ENCODE measurements at regions not wholly inside any gene's neighbourhood (a gene's known extent, or its start where the extent isn't known, plus 50 kb on each side); places are given as distances from the start of the nearest gene placed in this dataset.

DNA sequence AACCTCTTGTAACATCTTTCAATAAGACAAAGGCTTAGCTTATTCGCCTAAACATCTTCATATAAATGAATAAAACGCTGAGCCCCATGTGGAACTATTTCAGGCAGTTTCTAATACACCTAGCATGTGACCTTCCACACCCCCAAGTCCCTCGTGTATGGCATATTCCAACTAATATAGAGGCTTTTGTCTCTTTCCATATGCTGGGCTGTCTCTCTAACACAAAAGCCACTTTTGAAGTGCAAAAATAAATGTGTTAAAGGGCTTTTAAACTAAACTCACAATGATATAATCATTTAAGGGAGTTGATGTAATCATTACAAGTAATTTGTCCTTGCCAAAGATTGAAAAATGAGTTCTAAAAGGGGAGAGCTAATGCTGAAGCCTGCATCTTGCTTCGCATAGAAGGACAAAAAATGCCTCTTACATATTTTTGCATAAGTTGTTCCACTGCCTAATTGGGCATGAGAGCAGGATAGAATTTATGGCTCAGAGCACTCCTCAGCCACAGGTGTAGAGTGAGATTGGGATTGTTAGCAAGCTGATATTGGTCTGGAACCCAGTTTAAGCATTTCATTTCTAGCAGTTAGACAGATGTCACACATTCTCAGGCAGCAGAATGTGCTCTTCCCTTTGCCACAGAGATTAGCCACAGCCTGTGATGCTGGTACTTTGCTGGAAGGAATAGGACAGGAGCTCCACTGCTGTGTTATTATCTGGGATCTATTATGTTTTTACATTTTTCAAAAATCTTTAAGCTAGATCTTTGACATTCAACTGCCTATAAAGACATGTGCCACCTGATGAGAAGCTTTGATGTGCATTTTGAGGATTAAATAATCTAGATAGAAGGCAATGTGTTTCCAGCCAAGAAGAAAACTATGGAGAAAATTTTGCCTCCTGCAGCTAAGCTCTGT lies 1044.4 kb downstream of the ADGRL2 start:
- no peak for DNase-seq

DNA sequence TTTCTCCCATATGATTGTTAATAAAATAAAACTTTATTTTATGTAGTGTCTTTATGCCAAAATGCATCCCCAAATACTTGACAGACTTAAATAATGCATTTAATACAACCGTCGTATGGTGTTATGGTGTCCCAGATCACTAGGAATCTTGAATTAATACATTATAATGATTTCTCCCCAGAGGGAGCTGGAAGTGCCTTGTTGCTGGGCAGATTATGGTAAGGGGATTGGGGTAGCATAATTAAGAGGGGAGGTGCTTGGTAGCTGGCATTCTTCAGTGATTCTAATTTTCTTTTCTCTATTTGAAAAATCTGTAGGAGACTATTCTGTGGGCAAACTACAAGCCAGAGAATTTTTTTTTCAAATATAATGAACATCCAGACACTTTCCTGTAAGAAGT lies 1043.7 kb downstream of the ADGRL2 start:
- no peak for DNase-seq

DNA sequence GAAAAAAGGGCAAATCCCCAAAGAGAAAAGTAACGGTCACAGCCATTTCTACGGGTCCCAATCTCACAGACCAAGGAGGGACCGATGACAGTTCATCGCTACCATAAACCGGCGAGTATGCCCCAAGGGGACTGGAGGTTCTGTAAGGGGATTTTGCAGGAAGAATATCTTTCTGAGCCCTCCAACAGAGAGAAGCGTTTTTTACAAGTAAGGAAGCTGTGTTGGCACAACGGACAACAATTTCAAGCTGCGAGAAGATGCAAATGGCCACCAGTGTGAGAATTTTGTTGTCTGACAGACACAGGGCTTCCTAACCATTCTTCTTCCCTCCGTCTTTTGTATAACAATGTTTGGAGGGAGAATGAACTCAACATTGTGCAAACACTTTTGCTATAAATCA lies 1043.1 kb downstream of the ADGRL2 start:
- DNase-seq, result no peak

DNA sequence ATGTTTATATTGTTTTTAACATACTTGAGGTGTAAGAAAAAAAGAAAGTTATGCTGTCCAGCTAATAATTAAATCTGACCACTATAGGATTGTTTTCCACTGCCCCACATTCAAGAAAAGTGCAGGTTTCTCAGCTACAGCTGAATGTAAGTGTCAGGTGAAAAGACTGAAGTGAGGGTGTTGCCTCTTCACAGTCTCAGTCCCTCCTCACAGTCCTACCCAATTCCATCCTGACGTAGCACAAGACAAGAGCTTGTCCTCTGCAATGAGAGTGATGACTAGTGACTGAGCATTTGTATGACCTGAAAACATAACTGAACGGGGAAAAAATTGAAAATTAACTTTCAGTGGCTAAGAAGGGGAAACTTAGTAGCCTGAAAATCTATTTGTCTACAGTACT lies 1039.5 kb downstream of the ADGRL2 start:
- DNase-seq, result no peak

DNA sequence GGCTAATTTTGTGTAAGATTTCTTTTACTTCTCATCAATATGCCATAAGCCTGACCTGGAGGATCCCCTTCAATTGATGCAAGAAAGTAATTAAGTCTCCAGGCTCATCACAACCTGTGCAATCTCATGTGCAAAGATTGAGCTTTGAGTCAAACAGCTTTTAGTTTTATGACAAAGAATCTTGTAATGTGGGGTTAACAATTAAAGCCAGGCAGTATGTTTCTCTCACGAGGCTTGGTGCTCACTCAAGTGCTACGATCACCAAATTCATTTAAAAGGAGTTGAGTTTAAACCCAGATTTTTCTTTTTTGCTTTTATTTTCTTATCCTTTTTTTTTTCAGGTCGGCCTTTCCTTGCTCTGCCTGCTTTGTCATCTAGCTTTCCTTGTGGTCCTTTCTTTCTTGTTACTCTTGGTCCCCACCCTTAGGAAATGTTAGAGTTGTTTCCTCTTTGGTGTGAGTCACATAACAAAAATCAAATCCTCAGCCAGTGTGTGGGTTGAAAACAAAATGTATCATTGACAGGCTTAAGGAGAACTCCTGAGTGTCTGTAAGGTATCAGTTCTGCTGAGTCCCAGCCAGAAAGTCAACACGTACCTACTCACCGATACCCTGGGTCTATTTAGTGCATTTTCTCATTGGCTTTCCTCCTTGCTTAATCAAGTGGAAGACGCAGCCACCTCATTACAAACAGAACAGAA lies 1037.2 kb downstream of the ADGRL2 start:
- no peak for DNase-seq

DNA sequence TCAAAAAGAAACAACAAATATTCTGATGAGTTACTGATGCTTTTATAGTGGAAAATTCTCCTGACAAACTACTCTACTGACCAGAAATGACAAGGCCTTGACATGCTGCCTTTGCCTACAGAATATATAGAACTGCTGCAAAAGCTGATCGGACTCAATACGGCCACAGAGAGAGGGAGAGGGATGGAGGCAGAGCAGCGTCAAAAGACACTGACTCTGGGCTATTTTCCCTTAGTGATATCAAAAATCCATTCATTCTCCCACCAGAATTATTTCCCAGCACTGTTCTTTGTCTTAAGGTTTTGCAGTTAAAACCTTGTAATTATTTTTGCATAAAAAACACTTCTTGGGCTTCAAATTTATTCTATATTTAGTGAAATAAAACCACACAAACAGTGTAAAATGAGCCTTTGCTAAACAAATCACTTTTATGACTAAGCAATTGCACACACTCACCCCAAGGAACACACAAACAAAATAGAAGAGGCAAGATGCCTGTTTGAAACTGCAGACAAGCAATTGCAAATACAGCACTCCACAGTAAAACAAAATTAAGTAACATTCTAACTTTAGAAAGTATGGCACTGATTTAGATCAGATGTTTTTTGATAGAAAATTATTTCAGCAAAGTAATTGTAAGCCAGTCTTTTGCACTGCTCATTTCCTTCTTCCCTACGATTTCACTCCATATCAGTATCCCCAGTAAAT lies 1036.4 kb downstream of the ADGRL2 start:
- no peak for DNase-seq

DNA sequence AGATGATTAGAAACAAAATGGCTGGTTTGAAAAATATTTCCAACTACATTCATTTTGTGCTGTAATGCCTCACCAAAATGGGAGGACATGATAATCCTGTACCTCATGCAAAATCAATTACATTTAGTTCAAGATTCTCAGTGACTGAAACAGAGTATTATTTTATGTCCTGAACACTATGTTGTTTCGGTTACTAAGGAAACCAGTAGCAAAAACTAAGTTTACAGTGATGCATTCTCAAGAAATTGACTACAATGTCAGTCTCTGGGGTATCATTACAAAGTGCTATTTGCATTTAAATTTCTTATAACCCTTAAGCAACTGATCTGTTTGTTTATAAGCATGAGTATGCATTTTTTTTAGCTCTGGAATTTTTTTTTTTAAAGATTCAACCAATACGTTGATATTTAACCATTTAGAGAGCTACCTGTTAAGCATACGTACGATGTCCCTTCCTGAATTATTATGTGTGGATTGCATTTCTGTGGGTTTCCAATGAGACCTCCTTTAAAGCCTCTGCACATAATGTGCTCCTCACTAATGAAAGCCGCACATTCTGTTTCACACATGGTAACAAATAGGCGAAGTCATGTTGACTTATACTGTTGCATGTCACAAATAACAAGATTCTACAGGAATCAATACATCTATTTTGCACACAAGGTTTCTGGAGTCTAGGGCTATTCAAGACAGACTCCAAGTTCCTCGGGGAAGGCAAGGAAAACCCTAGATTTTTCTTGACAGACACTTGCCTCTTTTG lies 1035.7 kb downstream of the ADGRL2 start:
- no peak for DNase-seq

DNA sequence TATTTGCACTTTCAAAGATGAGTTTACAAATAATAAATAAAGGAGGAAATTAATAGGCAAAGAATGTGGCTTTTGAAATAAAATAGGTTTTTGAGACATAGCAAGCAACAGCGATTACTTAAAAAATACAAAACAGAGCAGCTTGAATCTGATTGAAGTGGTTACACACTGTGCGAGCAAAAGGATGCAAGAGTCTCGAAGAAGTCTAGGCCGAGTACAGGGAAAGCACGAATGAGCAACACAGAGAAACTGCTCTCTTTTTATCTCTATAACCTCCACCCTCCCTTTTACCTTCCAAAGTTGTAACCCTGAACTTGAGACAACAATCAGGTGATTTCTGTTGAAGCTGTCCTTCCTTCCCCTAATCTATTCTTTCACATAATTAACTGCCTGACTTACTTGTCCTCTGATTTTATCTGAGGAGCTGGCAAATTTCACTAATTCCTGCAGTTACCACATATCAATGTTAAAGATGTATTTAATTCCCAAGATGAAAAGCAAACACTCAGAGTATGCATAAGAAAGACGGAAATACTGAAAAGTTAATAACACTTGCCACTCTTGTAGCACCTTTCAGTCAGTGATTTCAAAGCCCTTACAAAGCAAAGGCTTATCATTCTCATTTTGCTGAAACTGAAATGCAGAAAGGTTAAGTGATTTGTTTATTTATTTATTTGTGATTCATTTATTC lies 1030.1 kb downstream of the ADGRL2 start:
- no peak for DNase-seq

DNA sequence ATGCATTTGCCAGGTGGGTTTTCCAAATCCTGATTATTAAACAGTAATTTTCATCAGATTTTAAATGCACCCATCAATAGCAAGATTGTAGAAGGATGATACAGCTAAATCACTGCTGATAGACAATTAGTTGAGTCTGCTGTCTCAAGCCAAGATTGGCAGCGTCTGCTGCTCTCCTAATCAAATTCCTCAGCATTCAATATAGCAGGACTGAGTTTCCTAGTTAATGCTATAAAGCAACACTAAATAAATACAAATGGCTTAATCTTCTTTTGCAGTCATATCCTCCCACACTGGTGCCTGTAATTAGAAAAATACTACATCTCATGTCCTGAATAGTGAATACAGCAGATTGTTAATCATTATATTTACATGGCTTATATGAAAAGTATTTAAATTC lies 1028.8 kb downstream of the ADGRL2 start:
- DNase-seq, result no peak

DNA sequence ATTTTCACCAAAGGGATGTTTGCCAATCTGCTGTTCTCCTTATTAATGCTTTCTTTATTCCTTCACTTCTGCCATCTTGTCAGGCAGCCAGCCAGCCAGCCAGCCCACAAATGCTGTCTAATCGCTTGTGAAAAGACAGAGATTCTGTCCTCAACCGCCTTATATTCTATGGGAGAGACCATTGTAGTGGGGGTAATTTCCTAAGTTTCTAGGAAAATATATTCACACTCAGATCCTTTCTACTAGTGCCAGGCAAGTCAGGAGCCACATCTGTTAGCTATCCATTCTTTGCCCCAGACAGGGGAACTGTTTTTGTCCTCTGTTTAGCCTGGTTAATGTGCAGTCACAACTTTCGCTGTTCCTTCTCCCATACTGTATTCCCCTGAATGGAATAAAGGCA lies 1023.1 kb downstream of the ADGRL2 start:
- no peak for DNase-seq

DNA sequence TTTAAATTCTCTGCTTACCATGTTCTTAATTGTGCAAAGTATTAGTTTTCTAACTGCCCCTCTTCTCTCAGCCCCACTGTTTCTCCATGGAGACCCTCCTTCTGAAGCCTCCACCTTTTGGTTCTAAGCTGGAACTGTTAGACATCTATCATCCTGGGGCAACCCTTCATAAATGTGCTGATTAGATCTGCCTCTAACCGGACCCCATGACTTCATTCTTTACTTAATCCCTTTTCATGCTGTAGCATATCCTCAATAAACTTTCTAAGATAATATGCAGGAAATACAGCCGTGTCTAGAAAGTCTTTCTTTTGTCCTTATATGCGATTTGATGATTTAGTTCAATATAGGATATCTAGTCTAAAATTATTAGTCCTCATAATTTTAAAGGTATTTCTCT lies 1020.1 kb downstream of the ADGRL2 start:
- no peak for DNase-seq

DNA sequence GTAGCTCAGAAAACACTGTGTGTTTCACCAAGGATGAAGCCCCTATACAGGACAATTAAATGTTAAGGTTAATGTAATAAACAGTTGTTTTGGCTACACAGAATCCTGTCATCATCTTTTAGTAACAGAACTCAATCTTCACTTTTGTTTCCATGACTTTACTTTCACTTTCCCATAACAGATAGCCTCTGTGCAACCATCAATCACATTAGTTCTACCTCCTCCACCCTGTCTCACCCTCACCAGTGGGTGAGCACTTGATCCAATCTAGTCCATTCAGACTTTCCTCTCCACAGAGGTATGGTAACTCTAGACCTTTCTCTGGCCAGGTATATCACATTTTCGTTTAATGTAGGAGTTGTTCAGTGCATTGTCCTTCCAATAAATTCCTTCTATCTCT lies 1018.5 kb downstream of the ADGRL2 start:
- no peak for DNase-seq

DNA sequence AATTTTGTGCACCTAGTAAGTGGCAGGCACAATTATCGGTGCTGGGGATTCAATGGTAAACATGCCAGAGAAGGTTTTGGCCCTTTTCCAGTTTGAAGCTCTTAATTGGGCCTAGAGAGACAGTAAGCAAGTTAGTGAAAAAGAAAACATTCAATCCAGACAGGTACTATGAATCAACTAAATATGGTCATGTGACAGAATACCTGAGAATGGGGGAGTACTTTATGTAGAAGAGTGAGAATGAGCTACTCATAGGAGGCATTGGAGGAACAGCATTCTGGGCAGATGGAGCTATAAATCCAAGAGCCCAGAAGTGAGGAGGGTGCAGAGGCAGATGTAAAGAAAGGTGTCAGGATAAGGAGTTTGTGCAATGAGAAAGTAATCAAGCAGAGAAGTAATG lies 1017.9 kb downstream of the ADGRL2 start:
- no peak for DNase-seq

DNA sequence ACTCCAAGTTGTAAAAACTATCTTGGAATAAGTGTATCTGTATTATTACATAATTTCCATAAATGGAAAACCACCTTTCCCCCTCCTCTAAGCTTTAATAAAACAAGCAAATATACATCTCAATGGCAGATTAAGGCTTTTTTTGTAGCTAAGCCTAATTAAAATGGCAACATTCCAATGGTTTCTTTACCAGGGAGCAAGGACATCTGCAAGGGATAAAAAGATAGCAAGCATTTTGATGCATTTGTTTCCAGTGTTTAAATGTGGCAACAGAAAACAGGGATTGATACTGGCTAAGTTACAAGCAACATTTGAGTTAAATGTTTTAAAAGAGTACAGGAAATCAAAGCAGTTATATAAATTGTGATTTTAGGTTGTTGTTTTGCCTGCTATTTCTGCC lies 1012.7 kb downstream of the ADGRL2 start:
- no peak for DNase-seq

DNA sequence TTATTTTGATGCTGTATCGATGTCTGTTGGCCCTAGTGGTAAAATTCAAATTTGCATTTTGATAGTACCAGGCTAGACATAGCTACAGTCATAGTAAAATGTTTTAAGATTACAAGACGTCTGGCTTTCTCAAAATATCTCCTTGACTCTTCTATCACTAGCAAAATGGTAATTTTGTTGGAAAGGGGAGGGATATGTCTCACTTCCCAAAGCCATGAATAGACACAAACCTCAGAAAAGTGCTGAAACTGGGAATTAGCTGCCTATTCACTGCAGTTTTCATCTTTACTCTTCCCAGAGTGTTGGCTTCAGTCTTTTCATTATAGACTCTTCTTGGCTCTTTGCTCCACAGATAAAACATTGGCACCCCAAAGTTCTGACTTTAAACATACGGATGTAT lies 1009.9 kb downstream of the ADGRL2 start:
- DNase-seq, result no peak

DNA sequence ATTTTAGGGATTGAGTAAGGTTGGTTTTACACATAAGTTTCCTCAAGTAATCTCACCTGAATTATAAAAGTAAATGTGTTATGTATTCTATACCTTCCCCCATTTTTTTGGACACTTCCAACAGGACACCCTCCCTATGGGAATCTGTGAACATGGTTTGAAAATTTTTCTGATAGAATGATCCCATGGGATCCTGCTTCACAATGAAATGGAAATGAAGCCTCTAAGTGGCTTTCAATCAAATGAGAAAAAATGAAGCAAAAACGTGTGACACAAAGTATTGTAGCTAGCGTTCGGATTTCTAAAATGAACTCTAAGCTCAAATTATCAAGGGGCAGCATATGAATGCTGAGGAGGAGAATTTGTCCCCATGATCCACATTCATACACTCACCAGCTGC lies 1006.8 kb downstream of the ADGRL2 start:
- no peak for DNase-seq

DNA sequence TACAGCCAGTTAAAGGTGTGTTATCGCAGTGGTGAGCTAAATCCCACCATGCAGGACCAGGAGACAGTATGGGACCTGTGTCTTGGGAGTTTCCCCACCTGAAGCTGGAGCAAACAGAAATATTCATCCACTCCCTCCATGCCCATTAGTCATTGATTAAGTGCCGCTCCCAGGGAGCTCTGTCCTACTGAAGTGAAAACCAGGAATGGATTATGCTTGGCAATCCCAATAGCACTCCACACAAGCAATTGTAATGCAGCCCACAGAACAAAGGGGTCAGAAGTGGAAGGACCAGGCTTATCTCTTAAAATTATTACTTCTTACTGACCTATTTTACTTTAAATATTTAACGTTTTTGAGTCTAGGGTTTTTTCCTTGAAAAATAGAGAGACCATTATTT lies 1005.4 kb downstream of the ADGRL2 start:
- DNase-seq, result no peak

DNA sequence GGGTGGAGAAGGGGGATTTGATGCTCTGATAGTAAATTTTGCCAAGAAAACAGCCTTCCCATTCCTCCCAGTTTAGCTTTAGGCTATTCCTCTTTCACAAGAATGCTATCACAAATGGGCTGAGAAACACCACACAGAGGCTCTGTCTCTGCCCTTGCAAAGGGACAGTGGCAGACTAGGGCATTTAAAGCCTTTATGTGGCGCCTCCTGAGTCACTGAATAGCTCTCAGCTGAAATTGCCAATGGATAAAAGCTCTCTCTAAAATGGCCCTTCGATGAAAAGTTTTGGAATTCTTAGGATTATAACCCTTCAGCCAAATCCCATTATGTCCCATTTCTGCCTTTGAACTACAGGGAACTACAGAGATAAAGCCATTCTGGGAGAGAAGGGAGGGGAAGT lies 1000.4 kb downstream of the ADGRL2 start:
- DNase-seq, result no peak

DNA sequence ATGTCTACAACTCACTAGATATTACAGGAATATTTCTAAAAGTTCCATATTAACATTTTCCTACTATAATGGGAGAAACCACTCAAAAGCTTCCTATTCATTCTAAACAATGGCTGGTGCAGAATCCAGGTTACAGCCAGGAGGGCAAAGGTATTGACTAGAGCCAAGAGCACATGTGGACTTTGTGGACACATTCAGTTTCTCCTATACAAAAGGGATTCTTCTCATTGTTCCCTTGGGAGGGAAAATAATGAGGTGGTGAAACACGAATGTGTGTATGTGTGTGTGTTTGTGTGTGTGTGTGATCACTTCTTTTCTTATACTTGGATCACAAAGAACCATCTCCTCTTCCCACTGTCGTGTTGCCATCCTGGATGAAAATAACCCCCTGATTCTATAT lies 1000.0 kb downstream of the ADGRL2 start:
- DNase-seq, result no peak

DNA sequence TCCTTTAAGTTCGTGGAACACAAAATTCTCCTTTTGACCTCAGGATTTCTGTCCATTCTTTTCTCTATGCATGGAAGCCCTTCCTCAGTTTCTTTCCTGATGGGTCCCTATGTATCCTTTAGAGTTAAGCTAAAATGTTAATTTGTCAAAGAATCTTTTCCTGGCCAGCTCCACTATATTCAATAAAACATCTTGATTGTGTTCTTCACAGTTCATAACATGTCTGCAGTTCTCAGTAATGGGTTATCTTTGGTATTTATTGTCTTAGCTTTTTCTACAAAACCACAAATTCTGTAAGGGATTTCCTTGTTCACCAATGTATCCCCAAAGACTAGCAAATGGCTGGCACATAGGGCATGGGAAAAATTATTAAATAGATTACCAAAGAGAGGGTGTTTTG lies 998.5 kb downstream of the ADGRL2 start:
- DNase-seq, result no peak

DNA sequence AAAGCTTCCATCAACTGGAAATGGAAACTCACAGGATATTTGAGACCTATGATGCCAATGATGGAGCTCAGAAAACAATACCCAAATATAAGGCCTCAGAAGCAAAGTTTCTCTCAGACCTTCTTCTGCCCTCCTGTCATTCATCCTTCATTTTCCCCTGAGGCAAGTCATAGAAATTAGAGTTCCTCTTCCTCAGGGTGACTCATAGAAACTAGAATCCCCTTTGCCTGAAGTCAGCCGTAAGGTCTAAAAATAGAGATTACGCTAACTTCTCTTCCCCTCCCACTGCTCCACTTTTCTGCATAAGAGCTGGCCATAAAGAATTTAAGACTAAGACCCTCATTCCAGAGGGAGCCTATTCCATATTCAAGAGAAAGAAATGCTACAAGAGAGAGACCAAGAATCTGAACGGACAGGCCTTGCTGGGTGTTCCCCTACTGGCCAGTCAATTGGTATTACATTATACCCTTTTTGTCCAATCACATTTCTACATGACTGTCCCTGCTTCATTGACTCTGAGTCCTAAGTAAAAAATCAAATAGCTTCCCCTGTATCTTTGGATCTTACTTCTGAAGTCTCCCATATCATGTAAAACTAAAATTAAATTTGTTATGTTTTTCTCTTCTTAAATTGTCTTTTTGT lies 994.9 kb downstream of the ADGRL2 start:
- DNase-seq, result no peak

DNA sequence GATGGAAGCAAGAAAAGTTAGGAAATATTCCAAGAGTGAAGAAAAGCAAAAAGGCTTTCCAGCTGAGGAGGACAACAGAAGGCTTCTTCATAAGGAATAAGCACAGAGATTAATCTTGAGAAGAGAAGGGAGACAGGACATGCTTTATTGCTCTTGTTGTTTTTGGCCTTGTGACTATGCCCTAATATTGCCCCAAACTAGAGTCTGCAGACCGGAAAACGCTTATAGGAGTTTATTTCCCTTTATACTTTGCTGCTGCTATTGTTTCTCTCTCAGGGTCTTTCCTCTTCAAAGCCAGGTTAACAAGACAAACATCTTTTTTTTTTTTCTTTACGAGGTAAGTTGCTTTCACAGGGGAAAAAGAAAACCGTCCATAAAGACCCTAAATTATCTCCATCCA lies 991.4 kb downstream of the ADGRL2 start:
- no peak for DNase-seq

Measured in NCI-H1930 (cell line).